ENCODE measurements at regions not wholly inside any gene's neighbourhood (a gene's known extent, or its start where the extent isn't known, plus 50 kb on each side); places are given as distances from the start of the nearest gene placed in this dataset.

DNA sequence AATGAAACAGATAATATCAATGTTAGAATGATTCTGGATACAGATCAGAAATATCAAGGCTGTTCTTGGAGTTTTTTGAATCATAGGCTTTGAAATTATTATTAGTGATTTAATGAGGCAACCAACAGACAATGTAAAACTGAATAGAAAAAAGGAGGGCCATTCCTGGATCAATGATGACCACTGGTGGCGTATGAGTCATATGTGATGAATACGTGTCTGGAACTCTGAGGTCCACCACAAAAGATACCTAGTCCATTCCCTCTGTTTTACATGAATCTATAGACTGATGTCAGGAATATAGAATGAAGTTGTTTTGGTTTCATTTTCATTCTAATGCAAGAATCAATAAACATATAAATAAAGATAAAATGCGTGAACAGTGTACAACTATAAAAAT lies 78.3 kb upstream of the RTL1 start:
- TF ChIP-seq POLR2A (IDR thresholded peaks at IDR 0.05) (no peak), POLR2AphosphoS5 (IDR thresholded peaks at IDR 0.05; ENCODE audit: insufficient read depth in 1 of 2, low read depth in 1 of 2) (no peak)
- TF ChIP-seq, protein P1, sequence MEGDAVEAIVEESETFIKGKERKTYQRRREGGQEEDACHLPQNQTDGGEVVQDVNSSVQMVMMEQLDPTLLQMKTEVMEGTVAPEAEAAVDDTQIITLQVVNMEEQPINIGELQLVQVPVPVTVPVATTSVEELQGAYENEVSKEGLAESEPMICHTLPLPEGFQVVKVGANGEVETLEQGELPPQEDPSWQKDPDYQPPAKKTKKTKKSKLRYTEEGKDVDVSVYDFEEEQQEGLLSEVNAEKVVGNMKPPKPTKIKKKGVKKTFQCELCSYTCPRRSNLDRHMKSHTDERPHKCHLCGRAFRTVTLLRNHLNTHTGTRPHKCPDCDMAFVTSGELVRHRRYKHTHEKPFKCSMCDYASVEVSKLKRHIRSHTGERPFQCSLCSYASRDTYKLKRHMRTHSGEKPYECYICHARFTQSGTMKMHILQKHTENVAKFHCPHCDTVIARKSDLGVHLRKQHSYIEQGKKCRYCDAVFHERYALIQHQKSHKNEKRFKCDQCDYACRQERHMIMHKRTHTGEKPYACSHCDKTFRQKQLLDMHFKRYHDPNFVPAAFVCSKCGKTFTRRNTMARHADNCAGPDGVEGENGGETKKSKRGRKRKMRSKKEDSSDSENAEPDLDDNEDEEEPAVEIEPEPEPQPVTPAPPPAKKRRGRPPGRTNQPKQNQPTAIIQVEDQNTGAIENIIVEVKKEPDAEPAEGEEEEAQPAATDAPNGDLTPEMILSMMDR (IDR thresholded peaks at IDR 0.05), result no peak
- H3K4me1 ChIP-seq, result no peaks in the 10 kb centered on the region
- H3K27ac ChIP-seq, result no peak overlapping the region
- intact Hi-C loops (cut with DNase I), result loop anchor here (5.0 kb wide), 1 partner anchor 955 kb away; no protein-coding TSS in a partner anchor
- H3K36me3 ChIP-seq, result no peaks in the 10 kb centered on the region
- H3K9me3 ChIP-seq, result no peaks in the 10 kb centered on the region
- no peaks in the 10 kb centered on the region for H3K27me3 ChIP-seq
- DNase-seq (ENCODE audit: extremely low spot score in 2 of 2), result no peak
- no peak overlapping the region for H3K4me3 ChIP-seq

DNA sequence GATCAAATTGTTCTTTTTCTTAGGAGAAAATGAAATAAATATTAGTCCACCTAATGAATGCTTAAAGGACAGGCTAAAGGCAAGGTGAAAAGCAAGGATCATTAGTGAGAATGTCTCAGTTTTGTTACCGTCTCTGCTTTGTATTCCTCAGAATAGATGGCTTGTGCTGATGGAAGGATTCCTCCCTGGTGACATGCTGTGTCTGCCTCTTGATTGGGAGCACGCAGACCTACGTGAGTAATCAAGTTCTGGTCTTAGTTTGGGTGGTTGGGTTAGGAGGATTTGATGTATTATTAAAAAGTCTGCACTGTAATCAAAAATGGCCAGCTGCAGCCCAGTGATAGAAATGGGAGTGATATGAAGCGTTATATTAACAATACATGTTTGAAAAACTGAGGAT lies 78.8 kb upstream of the RTL1 start:
- no peak for DNase-seq (ENCODE audit: extremely low spot score in 2 of 2)
- Histone ChIP-seq H3K4me1 (no peaks in the 10 kb centered on the region), H3K9me3 (no peaks in the 10 kb centered on the region), H3K36me3 (no peaks in the 10 kb centered on the region), H3K4me3 (no peak overlapping the region), H3K27me3 (no peaks in the 10 kb centered on the region), H3K27ac (no peak overlapping the region)
- TF ChIP-seq, protein P1 (IDR thresholded peaks at IDR 0.05), result no peak
- intact Hi-C loops (cut with DNase I), result loop anchor here (5.0 kb wide), 1 partner anchor 955 kb away; no protein-coding TSS in a partner anchor

DNA sequence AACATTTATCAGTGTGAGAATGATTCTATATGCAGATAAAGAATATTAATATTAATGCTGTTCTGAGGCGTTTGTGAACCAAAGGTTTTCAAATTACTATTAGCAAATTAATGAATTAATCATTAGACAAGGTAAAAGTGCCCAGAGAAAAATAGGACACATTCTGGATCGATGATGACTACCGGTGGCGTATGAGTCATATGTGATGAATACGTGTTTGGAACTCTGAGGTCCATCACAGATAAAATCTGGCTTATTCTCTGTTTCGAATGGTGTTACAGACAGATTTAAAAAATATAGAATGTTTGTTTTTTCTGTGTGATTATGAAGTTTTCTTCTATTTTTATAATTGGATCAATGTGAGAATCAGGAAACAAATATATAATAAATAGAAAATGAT lies 79.2 kb upstream of the RTL1 start:
- H3K36me3 ChIP-seq, result no peaks in the 10 kb centered on the region
- DNase-seq (ENCODE audit: extremely low spot score in 2 of 2), result no peak
- H3K9me3 ChIP-seq, result no peaks in the 10 kb centered on the region
- H3K27me3 ChIP-seq, result no peaks in the 10 kb centered on the region
- H3K4me3 ChIP-seq, result no peak overlapping the region
- H3K4me1 ChIP-seq, result no peaks in the 10 kb centered on the region
- intact Hi-C loops (cut with DNase I), result loop anchor here (5.0 kb wide), 1 partner anchor 955 kb away; no protein-coding TSS in a partner anchor
- TF ChIP-seq, protein P1 (IDR thresholded peaks at IDR 0.05), result no peak
- TF ChIP-seq POLR2A (IDR thresholded peaks at IDR 0.05), result no peak
- TF ChIP-seq POLR2AphosphoS5 (IDR thresholded peaks at IDR 0.05; ENCODE audit: insufficient read depth in 1 of 2, low read depth in 1 of 2), result no peak
- H3K27ac ChIP-seq, result no peak overlapping the region

DNA sequence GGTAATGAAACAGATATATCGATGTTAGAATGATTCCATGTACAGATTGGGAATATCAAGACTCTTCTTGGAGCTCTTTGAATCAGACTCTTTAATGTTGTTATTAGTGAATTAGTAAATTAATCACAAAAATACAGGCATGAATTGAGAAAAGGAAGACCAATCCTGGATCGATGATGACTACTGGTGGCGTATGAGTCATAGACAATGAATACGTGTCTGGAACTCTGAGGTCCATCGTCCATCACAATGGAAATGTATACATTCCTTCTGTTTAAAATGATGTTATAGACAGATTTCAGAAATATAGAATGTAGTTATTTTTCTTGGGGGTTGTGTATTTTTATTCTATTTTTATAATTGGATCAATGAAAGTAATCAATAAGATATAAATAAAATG lies 80.2 kb upstream of the RTL1 start:
- Histone ChIP-seq H3K4me3 (no peak overlapping the region), H3K36me3 (no peaks in the 10 kb centered on the region), H3K27me3 (no peaks in the 10 kb centered on the region), H3K27ac (no peak overlapping the region), H3K4me1 (no peaks in the 10 kb centered on the region), H3K9me3 (no peaks in the 10 kb centered on the region)
- intact Hi-C loops (cut with DNase I), result loop anchor here (5.0 kb wide), 1 partner anchor 954 kb away; no protein-coding TSS in a partner anchor
- DNase-seq (ENCODE audit: extremely low spot score in 2 of 2), result no peak
- TF ChIP-seq POLR2AphosphoS5 (IDR thresholded peaks at IDR 0.05; ENCODE audit: insufficient read depth in 1 of 2, low read depth in 1 of 2), result no peak
- TF ChIP-seq, protein P1 (IDR thresholded peaks at IDR 0.05), result no peak
- no peak for TF ChIP-seq POLR2A (IDR thresholded peaks at IDR 0.05)

DNA sequence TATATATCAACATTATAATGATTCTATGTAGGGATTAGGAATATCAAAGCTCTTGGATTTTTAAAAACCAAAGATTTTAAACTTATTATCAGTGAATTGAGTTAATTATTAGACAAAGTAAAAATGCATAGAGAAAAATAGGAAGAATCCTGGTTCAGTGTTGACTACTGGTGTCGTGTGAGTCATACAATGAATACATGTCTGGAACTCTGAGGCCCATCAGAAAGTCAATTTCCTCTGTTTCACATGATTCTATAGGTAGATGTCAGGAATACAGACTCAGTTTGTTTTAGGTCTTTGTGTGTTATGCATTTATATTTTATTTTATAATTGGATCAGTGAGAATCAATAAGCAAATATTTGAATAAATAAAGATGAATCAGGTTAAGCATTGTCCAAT lies 84.5 kb upstream of the RTL1 start:
- no peaks in the 10 kb centered on the region for H3K4me1 ChIP-seq
- DNase-seq (ENCODE audit: extremely low spot score in 2 of 2), result no peak
- no peaks in the 10 kb centered on the region for H3K9me3 ChIP-seq
- no peaks in the 10 kb centered on the region for H3K36me3 ChIP-seq
- H3K27me3 ChIP-seq, result no peaks in the 10 kb centered on the region
- H3K4me3 ChIP-seq, result no peak overlapping the region
- intact Hi-C loops (cut with DNase I), result no loop called here
- no peak overlapping the region for H3K27ac ChIP-seq
- TF ChIP-seq POLR2AphosphoS5 (IDR thresholded peaks at IDR 0.05; ENCODE audit: insufficient read depth in 1 of 2, low read depth in 1 of 2), result no peak
- no peak for TF ChIP-seq POLR2A (IDR thresholded peaks at IDR 0.05)
- TF ChIP-seq, protein P1 (IDR thresholded peaks at IDR 0.05), result no peak

All from vagina (tissue), 2 donors.